Large intestine (tissue), 3 donors: ENCODE measurements at regions not wholly inside any gene's neighbourhood (a gene's known extent, or its start where the extent isn't known, plus 50 kb on each side); places are given as distances from the start of the nearest gene placed in this dataset.
A peak's percentile ranks its signal among the peaks of the same experiment; 100 is the strongest.
"Not testable (repeated sequence)": the region's sequence is repeated elsewhere in the genome, so short reads cannot be mapped to it uniquely, and the experiment has no call there.

ENCODE experiments used
- DNase-seq, 2 donors: peaks; one replicate each; pipeline versions ENCODE4 v3.0.0 to v3.0.0-alpha.2; 2013
- H3K27ac ChIP-seq: one replicate; pipeline ENCODE4 v1.5.1; 2013; ENCODE audit warnings: low read length
- H3K27me3 ChIP-seq: 2 replicates; pipeline ENCODE4 v1.6.1; 2013; ENCODE audit warnings: low read length; ENCODE audit not compliant: control insufficient read depth, insufficient read depth
- H3K36me3 ChIP-seq: 2 replicates; pipeline ENCODE4 v1.6.1; 2013; ENCODE audit warnings: low read length; ENCODE audit not compliant: control insufficient read depth, insufficient read depth
- H3K4me1 ChIP-seq: one replicate; pipeline ENCODE4 v1.6.1; 2013; ENCODE audit warnings: low read length; ENCODE audit not compliant: control insufficient read depth, insufficient read depth
- H3K4me3 ChIP-seq: one replicate; pipeline ENCODE4 v1.5.1; 2013; ENCODE audit warnings: low read length
- H3K9me3 ChIP-seq: one replicate; pipeline ENCODE4 v1.6.1; 2013; ENCODE audit warnings: mild to moderate bottlenecking, low read depth, low read length, moderate library complexity; ENCODE audit not compliant: control insufficient read depth
- WGBS: methylation state at CpG from one replicate; pipeline ENCODE4 v1.1.5; 2013; ENCODE audit warnings: low lambda C conversion rate; ENCODE audit not compliant: insufficient coverage; 5-methylcytosine and 5-hydroxymethylcytosine counted together

GRCh38 chr11:71154261-71154805, 98.0 kb downstream of the SHANK2 start:
- peaks cover 8% of the 10 kb centered on the region for H3K4me1 ChIP-seq
- H3K27me3 ChIP-seq, result no peaks in the 10 kb centered on the region
- no peak overlapping the region for H3K27ac ChIP-seq
- DNase-seq, result no peak
- WGBS, result no CpG with 5 or more reads among the region's 11 CpGs
- no peaks in the 10 kb centered on the region for H3K36me3 ChIP-seq
- no peak overlapping the region for H3K4me3 ChIP-seq
- peaks cover 6% of the 10 kb centered on the region for H3K9me3 ChIP-seq

DNA sequence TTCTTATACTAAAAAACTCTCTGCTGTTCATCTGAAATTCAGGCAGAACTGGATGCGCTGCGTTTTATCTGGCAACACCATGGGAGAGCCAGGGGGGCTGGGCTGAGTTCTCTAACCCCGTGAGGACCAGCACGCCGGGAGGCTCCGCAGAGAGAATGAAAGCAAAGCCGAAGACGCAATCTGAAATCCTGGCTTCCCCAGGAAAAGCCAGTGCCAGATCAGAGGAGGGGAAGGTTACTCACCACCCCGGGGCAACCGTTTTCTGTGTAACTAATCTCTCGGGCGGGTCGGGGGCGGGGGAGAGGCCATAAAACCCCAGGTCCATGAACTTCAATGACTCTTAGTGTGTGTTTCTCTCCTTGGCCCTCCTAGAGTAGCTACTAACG, 99.4 kb downstream of the SHANK2 start:
- Histone ChIP-seq H3K9me3 (peaks cover 6% of the 10 kb centered on the region), H3K36me3 (no peaks in the 10 kb centered on the region), H3K27me3 (no peaks in the 10 kb centered on the region), H3K4me1 (peaks cover 8% of the 10 kb centered on the region), H3K27ac (peak overlapping the region; percentile 68), H3K4me3 (peak overlapping the region; percentile 25)
- peak; percentile 70 to 87 for DNase-seq
- WGBS, result no CpG with 5 or more reads among the region's 15 CpGs

- peak overlapping the region; percentile 9 for H3K4me3 ChIP-seq
- no CpG with 5 or more reads among the region's 15 CpGs for WGBS
- not testable (repeated sequence) for H3K9me3 ChIP-seq, H3K4me1 ChIP-seq, H3K36me3 ChIP-seq, H3K27me3 ChIP-seq
- DNase-seq, result peak; percentile 35 to 74
- peak overlapping the region; percentile 68 for H3K27ac ChIP-seq
Measured at GRCh38 chr11:71152312-71153004, 99.9 kb downstream of the SHANK2 start.

DNA sequence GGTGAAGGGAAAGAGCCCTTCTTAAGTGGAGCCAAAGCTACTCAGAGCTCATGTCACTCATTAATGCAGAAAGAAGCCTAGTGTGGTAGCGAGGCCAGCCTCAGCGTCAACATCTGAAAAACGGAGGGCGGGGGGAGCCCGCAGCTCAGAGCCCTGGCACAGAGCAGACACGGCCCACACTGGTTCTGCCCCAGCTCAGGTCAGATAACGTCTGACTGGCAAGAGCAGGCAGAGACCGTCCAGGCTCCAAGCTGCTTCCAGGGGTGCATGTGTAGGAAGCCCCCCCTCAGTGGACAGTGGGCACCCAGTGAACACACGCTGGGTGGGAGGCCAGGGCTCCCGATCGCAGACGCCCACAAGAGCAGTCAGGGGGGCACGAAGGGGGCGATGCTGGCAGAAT, 100.8 kb downstream of the SHANK2 start:
- no CpG with 5 or more reads among the region's 14 CpGs for WGBS
- Histone ChIP-seq H3K27ac (no peak overlapping the region), H3K4me1 (peaks cover 8% of the 10 kb centered on the region), H3K4me3 (no peak overlapping the region), H3K27me3 (no peaks in the 10 kb centered on the region), H3K36me3 (no peaks in the 10 kb centered on the region), H3K9me3 (peaks cover 6% of the 10 kb centered on the region)
- DNase-seq, result no peak

DNA sequence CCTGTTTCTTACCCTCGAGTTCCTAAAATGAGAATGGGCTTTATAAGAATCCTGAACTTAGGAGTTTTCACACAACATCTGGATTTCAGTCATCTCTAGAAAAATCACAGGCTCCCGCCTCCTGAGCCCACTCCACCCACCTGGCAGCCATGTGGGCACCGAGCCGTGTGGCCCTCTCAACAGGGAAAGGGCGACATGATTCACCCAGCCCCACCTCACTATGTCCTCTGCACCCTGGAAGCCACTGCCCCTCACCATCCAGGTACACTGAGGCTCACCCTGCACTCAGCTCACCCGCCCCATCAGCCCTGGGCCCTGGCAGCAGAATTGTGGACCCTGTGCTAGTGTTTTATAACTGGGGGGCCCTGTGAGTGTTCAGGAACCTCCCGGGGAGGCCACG, 101.5 kb downstream of the SHANK2 start:
- Histone ChIP-seq H3K36me3 (peaks cover 2% of the 10 kb centered on the region), H3K27ac (no peak overlapping the region), H3K9me3 (peaks cover 6% of the 10 kb centered on the region), H3K27me3 (no peaks in the 10 kb centered on the region), H3K4me1 (peaks cover 8% of the 10 kb centered on the region), H3K4me3 (no peak overlapping the region)
- no peak for DNase-seq
- WGBS, result no CpG with 5 or more reads among the region's 8 CpGs

- 100% methylated on average over 1 of the region's 8 CpGs for WGBS
- H3K4me3 ChIP-seq, result no peak overlapping the region
- DNase-seq, result no peak
- H3K9me3 ChIP-seq, result peaks cover 6% of the 10 kb centered on the region
- H3K4me1 ChIP-seq, result peaks cover 6% of the 10 kb centered on the region
- no peaks in the 10 kb centered on the region for H3K27me3 ChIP-seq
- no peak overlapping the region for H3K27ac ChIP-seq
- peaks cover 2% of the 10 kb centered on the region for H3K36me3 ChIP-seq
Measured at GRCh38 chr11:71148716-71149115, 103.7 kb downstream of the SHANK2 start.

DNA sequence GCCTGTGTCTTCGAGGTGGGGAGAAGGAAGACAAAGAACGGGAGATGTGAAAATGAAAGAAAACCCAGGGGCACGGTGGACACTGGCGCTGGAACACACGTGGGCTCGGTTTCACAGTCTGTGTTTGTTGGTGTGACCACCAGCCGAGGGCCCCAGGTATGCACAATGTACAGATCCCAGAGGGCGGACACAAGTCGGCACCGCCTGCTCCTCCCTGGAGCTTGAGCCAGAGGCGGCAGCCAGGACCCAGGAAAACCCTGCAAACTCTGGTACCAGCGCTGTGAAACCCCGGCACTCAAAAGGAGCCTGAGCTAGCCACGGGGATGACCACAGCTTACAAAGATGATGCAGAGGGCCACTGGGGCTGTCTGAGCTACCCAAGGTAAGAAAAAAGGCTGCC, 105.0 kb downstream of the SHANK2 start:
- DNase-seq, result no peak
- Histone ChIP-seq H3K4me1 (peaks cover 3% of the 10 kb centered on the region), H3K27ac (no peak overlapping the region), H3K9me3 (peaks cover 6% of the 10 kb centered on the region), H3K4me3 (no peak overlapping the region), H3K27me3 (no peaks in the 10 kb centered on the region), H3K36me3 (peaks cover 2% of the 10 kb centered on the region)
- WGBS, result no CpG with 5 or more reads among the region's 14 CpGs

GRCh38 chr11:71146846-71147245, 105.5 kb downstream of the SHANK2 start:
- WGBS, result no CpG with 5 or more reads among the region's 20 CpGs
- H3K9me3 ChIP-seq, result peaks cover 6% of the 10 kb centered on the region
- H3K4me1 ChIP-seq, result no peaks in the 10 kb centered on the region
- H3K27me3 ChIP-seq, result no peaks in the 10 kb centered on the region
- H3K27ac ChIP-seq, result no peak overlapping the region
- no peak overlapping the region for H3K4me3 ChIP-seq
- DNase-seq, result no peak
- H3K36me3 ChIP-seq, result peaks cover 2% of the 10 kb centered on the region

DNA sequence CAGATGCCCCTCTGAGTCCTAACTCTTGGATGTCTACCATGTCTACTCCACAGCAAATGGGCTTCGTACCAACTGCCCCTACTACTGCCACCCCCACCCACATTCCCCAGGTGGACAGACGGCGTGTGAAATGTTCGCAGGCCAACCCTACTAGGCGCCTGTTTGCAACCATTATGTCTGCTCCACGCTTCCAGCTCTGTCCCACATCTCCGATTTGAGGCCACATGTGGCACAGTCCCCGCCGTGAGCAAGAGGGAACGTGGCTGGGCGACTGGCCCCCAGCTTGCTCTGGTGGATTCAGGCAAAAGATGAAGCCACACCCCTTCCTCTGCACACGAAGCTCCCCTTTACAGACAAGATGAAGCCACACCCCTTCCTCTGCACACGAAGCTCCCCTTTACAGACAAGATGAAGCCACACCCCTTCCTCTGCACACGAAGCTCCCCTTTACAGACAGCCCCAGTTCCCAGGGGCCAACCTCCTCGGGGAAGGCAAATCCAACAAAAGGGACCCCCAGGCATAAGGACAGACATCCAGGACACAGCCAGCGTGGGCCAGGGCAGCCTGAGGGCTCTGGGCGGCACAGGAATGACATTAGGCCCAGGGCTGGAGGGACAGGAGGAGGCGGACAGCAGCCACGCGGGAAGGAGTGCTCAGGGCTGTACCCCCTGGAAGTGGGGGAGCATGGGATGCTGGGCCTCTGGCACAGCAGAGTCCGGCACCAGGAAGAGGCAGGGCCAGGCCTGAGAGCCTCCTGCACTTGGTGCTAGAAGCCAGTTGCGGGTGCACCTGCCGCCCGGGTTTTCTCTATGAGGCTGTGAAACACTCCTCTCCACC, 106.2 kb downstream of the SHANK2 start:
- peaks cover 6% of the 10 kb centered on the region for H3K9me3 ChIP-seq
- H3K4me1 ChIP-seq, result no peaks in the 10 kb centered on the region
- DNase-seq, result no peak
- H3K27ac ChIP-seq, result no peak overlapping the region
- H3K27me3 ChIP-seq, result no peaks in the 10 kb centered on the region
- H3K36me3 ChIP-seq, result peaks cover 2% of the 10 kb centered on the region
- no CpG with 5 or more reads among the region's 24 CpGs for WGBS
- H3K4me3 ChIP-seq, result no peak overlapping the region

- no peak for DNase-seq
- Histone ChIP-seq H3K36me3 (peaks cover 2% of the 10 kb centered on the region), H3K9me3 (no peaks in the 10 kb centered on the region), H3K4me3 (no peak overlapping the region), H3K27me3 (no peaks in the 10 kb centered on the region), H3K27ac (no peak overlapping the region), H3K4me1 (no peaks in the 10 kb centered on the region)
- no CpG with 5 or more reads among the region's 9 CpGs for WGBS
Measured at GRCh38 chr11:71145368-71145767, 107.0 kb downstream of the SHANK2 start.
